CD4-positive, CD25-positive, alpha-beta regulatory T cell (primary cell): ENCODE measurements at regions not wholly inside any gene's neighbourhood (a gene's known extent, or its start where the extent isn't known, plus 50 kb on each side); places are given as distances from the start of the nearest gene placed in this dataset.

Source experiments
- ATAC-seq, 2 donors: fragments of 150-1000 bp; cut with Tn5 transposase; one replicate each; pipeline ENCODE4 v1.10.0; 2021; ENCODE audit warnings: low read depth in 2 of 2, moderate number of reproducible peaks in 2 of 2, moderate library complexity in 1 of 2
- DNase-seq, 3 donors: peaks; one replicate each; pipeline versions ENCODE4 v3.0.0 to v3.0.0-alpha.2; 2012 to 2022; ENCODE audit warnings: mixed read lengths in 1 of 3
- H3K27ac ChIP-seq: one replicate; pipeline ENCODE4 v1.7.0; 2013; ENCODE audit warnings: mild to moderate bottlenecking, low read length; ENCODE audit not compliant: insufficient read depth, poor library complexity, severe bottlenecking
- H3K27me3 ChIP-seq: one replicate; pipeline ENCODE4 v1.7.0; 2013; ENCODE audit warnings: low read length; ENCODE audit not compliant: control insufficient read depth, insufficient read depth
- H3K36me3 ChIP-seq: one replicate; pipeline ENCODE4 v1.7.0; 2013; ENCODE audit warnings: mild to moderate bottlenecking, low read length, moderate library complexity; ENCODE audit not compliant: control insufficient read depth, insufficient read depth
- H3K4me1 ChIP-seq: 2 replicates; pipeline ENCODE4 v1.7.0; 2013; ENCODE audit warnings: mild to moderate bottlenecking, low read length; ENCODE audit not compliant: insufficient read depth, control insufficient read depth, poor library complexity, severe bottlenecking
- H3K4me3 ChIP-seq: one replicate; pipeline ENCODE4 v1.7.0; 2013; ENCODE audit warnings: low read depth, mild to moderate bottlenecking, low read length, moderate library complexity
- H3K9me3 ChIP-seq, 2 experiments: 1 replicate in 1 of 2; 2 replicates in 1 of 2; pipeline ENCODE4 v1.7.0; 2013; ENCODE audit warnings: low read length in 2 of 2, mild to moderate bottlenecking in 1 of 2, moderate library complexity in 1 of 2; ENCODE audit not compliant: control insufficient read depth in 2 of 2
- H3K27ac Mint-ChIP-seq, 3 donors: one replicate each; pipeline ENCODE4 v1.8.0; 2020 to 2022; ENCODE audit warnings: mild to moderate bottlenecking in 3 of 3, mixed read lengths in 3 of 3, moderate library complexity in 2 of 3
- H3K27me3 Mint-ChIP-seq: one replicate; pipeline ENCODE4 v1.8.0; 2022; ENCODE audit warnings: mild to moderate bottlenecking, mixed read lengths
- H3K36me3 Mint-ChIP-seq: one replicate; pipeline ENCODE4 v1.8.0; 2020; ENCODE audit warnings: mixed read lengths
- H3K4me1 Mint-ChIP-seq, 4 donors: one replicate each; pipeline ENCODE4 v1.8.0; 2020 to 2022; ENCODE audit warnings: mixed read lengths in 4 of 4, mild to moderate bottlenecking in 1 of 4
- H3K4me3 Mint-ChIP-seq, 4 donors: one replicate each; pipeline ENCODE4 v1.8.0; 2020 to 2022; ENCODE audit warnings: mild to moderate bottlenecking in 4 of 4, mixed read lengths in 4 of 4, moderate library complexity in 3 of 4
- H3K9me3 Mint-ChIP-seq, 7 donors: one replicate each; pipeline ENCODE4 v1.8.0; 2020 to 2022; ENCODE audit warnings: mixed read lengths in 7 of 7, mild to moderate bottlenecking in 3 of 7, moderate library complexity in 2 of 7

DNA sequence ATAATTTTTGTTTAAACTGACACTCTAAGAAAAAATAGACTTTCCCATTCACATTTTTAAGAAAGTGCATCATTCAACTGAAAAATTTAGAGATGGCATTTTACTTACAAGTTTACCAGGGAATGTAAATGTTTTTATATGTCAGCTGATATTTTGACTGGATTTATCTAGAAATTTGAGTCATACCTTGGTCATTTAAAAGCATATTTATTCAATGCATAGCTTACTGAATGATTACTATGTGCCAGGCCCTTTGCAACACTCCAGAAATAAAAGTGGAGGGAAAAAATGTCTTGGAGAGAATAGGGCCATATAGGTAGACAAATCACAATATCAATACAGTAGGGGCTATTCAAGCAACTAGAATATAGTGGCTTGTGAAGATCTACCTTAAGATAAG, 98.4 kb upstream of the FAM3C start:
- H3K27me3 ChIP-seq: no peaks in the 10 kb centered on the region

DNA sequence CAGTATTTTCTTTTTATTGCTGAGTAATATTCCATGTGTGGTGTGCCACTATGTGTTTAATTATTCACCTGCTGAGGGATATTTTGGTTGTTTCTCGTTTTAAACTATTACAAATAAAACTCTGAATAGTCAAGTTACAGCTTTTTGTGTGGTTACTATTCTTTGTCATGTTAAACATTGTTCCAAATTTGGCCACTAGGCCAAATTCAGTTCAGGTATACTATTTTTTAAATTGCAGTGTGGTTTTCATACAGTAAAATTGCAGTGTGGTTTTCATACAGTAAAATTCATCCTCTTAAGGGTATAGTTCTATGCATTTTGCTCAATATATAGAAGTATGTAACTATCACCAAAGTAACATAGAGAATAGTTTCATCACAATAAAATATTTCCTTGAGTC, 97.4 kb upstream of the FAM3C start:
- Mint-ChIP-seq H3K9me3 (peaks cover 0 to 3% (median 0%) of the 10 kb centered on the region in 7 donors), H3K4me1 (no peaks in the 10 kb centered on the region), H3K27me3 (peaks cover 9% of the 10 kb centered on the region), H3K36me3 (no peaks in the 10 kb centered on the region), H3K27ac (no peak overlapping the region), H3K4me3 (no peak overlapping the region)
- DNase-seq: no peak
- H3K9me3 ChIP-seq: no peaks in the 10 kb centered on the region
- no peak overlapping the region for H3K4me3 ChIP-seq
- no peaks in the 10 kb centered on the region for H3K4me1 ChIP-seq
- H3K27me3 ChIP-seq: no peaks in the 10 kb centered on the region
- no peak for ATAC-seq
- H3K27ac ChIP-seq: no peak overlapping the region
- H3K36me3 ChIP-seq: no peaks in the 10 kb centered on the region

More for the DNA sequence above, 98.4 kb upstream of the FAM3C start:
- Histone ChIP-seq H3K9me3 (no peaks in the 10 kb centered on the region), H3K27ac (no peak overlapping the region), H3K4me3 (no peak overlapping the region), H3K4me1 (no peaks in the 10 kb centered on the region), H3K36me3 (no peaks in the 10 kb centered on the region)
- no peak overlapping the region for H3K27ac Mint-ChIP-seq
- DNase-seq: no peak
- no peak overlapping the region for H3K4me3 Mint-ChIP-seq
- peaks cover 0 to 3% (median 0%) of the 10 kb centered on the region in 7 donors for H3K9me3 Mint-ChIP-seq
- ATAC-seq: no peak
- H3K27me3 Mint-ChIP-seq: peaks cover 6% of the 10 kb centered on the region
- H3K36me3 Mint-ChIP-seq: no peaks in the 10 kb centered on the region
- H3K4me1 Mint-ChIP-seq: no peaks in the 10 kb centered on the region

- Histone ChIP-seq H3K4me3 (no peak overlapping the region), H3K36me3 (no peaks in the 10 kb centered on the region)
- H3K36me3 Mint-ChIP-seq: no peaks in the 10 kb centered on the region
Observed at GRCh38 chr7:121490309-121490708, 94.2 kb upstream of the FAM3C start.

DNA sequence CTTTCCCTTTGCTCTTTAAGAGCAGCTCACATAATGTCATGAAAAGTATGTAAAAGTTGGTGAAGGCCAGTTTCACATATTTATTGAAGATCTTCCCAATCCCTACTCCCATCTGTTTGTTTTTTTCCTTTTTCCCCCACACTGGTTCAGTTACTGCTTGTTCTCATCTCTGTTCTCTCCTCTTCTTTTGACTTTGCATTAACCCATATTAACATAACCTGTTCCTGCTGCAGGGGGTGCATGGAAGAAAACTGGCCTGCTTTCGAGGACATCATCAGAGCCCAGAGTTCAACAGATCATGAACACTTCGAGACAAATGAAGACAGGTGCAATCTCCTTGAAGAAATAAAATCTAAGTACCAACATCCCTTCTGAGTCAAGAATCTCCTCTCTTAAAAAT, 93.3 kb upstream of the FAM3C start:
- Histone ChIP-seq H3K36me3 (no peaks in the 10 kb centered on the region), H3K4me1 (no peaks in the 10 kb centered on the region), H3K27me3 (no peaks in the 10 kb centered on the region), H3K27ac (no peak overlapping the region), H3K4me3 (no peak overlapping the region), H3K9me3 (no peaks in the 10 kb centered on the region)
- no peak overlapping the region for H3K27ac Mint-ChIP-seq
- DNase-seq (no peak), ATAC-seq (no peak)
- peaks cover 0 to 2% (median 0%) of the 10 kb centered on the region in 7 donors for H3K9me3 Mint-ChIP-seq
- H3K27me3 Mint-ChIP-seq: peaks cover 10% of the 10 kb centered on the region
- no peak overlapping the region for H3K4me3 Mint-ChIP-seq
- H3K36me3 Mint-ChIP-seq: no peaks in the 10 kb centered on the region
- H3K4me1 Mint-ChIP-seq: peaks cover 0 to 4% (median 2%) of the 10 kb centered on the region in 4 donors

More at GRCh38 chr7:121490309-121490708, 94.2 kb upstream of the FAM3C start:
- H3K4me1 ChIP-seq: no peaks in the 10 kb centered on the region
- Mint-ChIP-seq H3K4me1 (peaks cover 0 to 4% (median 2%) of the 10 kb centered on the region in 4 donors), H3K4me3 (no peak overlapping the region), H3K27me3 (peaks cover 10% of the 10 kb centered on the region), H3K27ac (no peak overlapping the region), H3K9me3 (peaks cover 0 to 2% (median 0%) of the 10 kb centered on the region in 7 donors)
- DNase-seq (no peak), ATAC-seq (no peak)
- no peaks in the 10 kb centered on the region for H3K27me3 ChIP-seq
- no peak overlapping the region for H3K27ac ChIP-seq
- H3K9me3 ChIP-seq: no peaks in the 10 kb centered on the region

DNA sequence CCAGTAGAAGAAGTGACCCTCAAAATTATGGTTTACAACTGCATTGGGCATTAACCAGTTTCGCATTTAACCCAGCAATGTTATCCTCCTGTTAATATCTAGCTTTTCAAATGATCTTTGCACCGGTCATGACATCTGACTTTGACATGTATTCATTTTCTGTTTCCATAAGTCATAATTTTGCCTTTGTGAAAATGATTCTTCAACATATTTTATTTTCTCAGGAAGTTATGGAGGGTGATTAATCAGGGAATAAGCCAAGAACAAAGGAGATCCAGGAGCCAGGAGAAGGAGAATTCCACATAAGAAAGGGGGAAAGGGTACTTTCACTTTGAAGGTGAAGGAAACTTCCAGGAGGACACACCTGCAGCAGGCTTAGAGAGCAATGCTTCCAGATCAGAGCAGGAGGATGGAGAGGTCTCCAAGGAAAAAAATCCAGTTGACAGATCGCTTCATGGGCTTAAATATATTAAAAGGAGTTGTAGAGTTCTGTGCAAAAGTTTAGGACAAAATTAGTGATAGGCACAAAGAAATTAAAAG, 92.1 kb upstream of the FAM3C start:
- no peaks in the 10 kb centered on the region for H3K36me3 Mint-ChIP-seq
- no peak for DNase-seq
- H3K9me3 Mint-ChIP-seq: peaks cover 0 to 2% (median 0%) of the 10 kb centered on the region in 7 donors
- Histone ChIP-seq H3K9me3 (no peaks in the 10 kb centered on the region), H3K36me3 (no peaks in the 10 kb centered on the region), H3K4me3 (no peak overlapping the region), H3K4me1 (no peaks in the 10 kb centered on the region), H3K27me3 (no peaks in the 10 kb centered on the region), H3K27ac (no peak overlapping the region)
- peaks cover 10% of the 10 kb centered on the region for H3K27me3 Mint-ChIP-seq
- peaks cover 0 to 4% (median 2%) of the 10 kb centered on the region in 4 donors for H3K4me1 Mint-ChIP-seq
- H3K27ac Mint-ChIP-seq: no peak overlapping the region
- ATAC-seq: no peak
- no peak overlapping the region for H3K4me3 Mint-ChIP-seq

DNA sequence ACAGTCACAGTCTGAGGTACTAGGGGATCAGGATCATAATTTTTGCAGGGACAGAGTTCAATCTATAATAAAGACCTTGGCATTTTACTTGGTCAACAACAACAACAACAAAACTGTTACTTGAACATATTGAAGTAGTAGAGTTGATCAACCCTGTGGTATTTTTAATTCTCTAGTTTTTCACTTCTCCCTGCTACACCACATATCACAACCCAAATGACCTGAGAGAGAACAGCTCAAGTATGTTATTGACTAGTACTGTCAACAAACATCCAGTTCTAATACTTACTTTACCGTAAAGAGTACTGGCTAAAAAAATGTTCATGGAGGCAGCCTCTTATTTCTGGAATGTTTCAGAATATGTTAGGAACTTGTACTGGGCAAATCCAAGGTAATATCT, 90.5 kb upstream of the FAM3C start:
- Mint-ChIP-seq H3K36me3 (no peaks in the 10 kb centered on the region), H3K4me1 (peaks cover 0 to 4% (median 2%) of the 10 kb centered on the region in 4 donors), H3K9me3 (peaks cover 0 to 2% (median 0%) of the 10 kb centered on the region in 7 donors), H3K27me3 (peaks cover 10% of the 10 kb centered on the region), H3K4me3 (no peak overlapping the region), H3K27ac (no peak overlapping the region)
- Histone ChIP-seq H3K4me1 (no peaks in the 10 kb centered on the region), H3K27ac (no peak overlapping the region), H3K36me3 (no peaks in the 10 kb centered on the region), H3K4me3 (no peak overlapping the region), H3K9me3 (no peaks in the 10 kb centered on the region), H3K27me3 (no peaks in the 10 kb centered on the region)
- DNase-seq (no peak), ATAC-seq (no peak)

DNA sequence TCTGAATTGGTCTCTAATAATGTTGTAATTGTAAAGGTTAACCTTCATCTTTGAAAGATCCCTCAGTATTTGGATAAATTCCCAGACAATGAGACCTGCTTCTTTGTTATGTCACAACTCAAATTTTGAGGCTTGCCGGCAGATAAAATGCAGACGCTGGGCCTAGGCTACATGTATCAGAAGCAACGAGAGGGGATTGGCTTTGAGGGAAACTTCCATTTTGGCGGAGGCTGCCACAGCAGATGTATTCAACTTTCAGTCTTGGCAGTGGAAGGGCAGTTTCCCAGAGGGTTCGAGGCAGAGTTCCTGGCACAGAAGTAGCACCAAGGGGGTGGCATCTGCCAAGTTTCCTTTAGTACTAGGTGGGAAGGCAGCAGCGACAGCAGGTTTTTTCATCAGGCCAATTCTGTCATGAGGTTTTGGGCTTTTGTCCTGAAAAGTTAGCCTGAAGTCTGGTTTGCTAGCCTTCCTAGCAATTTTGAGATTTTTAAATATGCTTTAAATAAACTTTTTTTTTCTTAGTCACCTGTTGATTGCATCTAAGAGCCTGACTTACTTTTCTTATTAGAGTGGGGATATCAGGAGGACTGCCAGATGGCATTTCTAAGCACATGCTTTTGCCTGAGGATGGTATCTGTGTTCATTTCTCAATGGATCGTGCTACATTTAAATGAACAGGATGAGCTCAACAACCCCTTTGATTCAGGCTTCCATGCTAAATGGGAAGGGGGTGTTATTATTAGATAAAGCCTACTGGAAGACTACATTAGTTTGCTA, 89.5 kb upstream of the FAM3C start:
- no peak overlapping the region for H3K4me3 Mint-ChIP-seq
- no peak overlapping the region for H3K4me3 ChIP-seq
- H3K9me3 Mint-ChIP-seq: peaks cover 0 to 2% (median 0%) of the 10 kb centered on the region in 7 donors
- peaks cover 0 to 4% (median 2%) of the 10 kb centered on the region in 4 donors for H3K4me1 Mint-ChIP-seq
- H3K36me3 ChIP-seq: no peaks in the 10 kb centered on the region
- H3K27ac ChIP-seq: no peak overlapping the region
- H3K9me3 ChIP-seq: no peaks in the 10 kb centered on the region
- peaks cover 10% of the 10 kb centered on the region for H3K27me3 Mint-ChIP-seq
- no peaks in the 10 kb centered on the region for H3K4me1 ChIP-seq
- peaks cover 2% of the 10 kb centered on the region for H3K27me3 ChIP-seq
- H3K36me3 Mint-ChIP-seq: no peaks in the 10 kb centered on the region
- no peak overlapping the region for H3K27ac Mint-ChIP-seq
- DNase-seq (no peak), ATAC-seq (no peak)
